ENCODE measurements at regions not wholly inside any gene's neighbourhood (a gene's known extent, or its start where the extent isn't known, plus 50 kb on each side); places are given as distances from the start of the nearest gene placed in this dataset.

- H3K4me1 ChIP-seq (ENCODE audit: control insufficient read depth in 1 of 2, insufficient read depth in 2 of 2, low read depth in 1 of 2, low read length in 1 of 2), result peaks cover 0 to 7% of the 10 kb centered on the region in 2 experiments; a peak in 1 of 4 replicates
- no peaks in the 10 kb centered on the region for H3K79me2 ChIP-seq (ENCODE audit: insufficient read depth)
- no peaks in the 10 kb centered on the region for H4K20me1 ChIP-seq (ENCODE audit: insufficient read depth)
- no peak overlapping the region for H3K4me2 ChIP-seq
- 77% methylated on average over 5 of the region's 5 CpGs for WGBS (ENCODE audit: low lambda C conversion rate)
- no peak overlapping the region for H3K27ac ChIP-seq (ENCODE audit: low read depth in 2 of 2, low read length in 1 of 2)
- no peaks in the 10 kb centered on the region for H3F3A ChIP-seq (replicated peaks; ENCODE audit: insufficient read depth)
- ChIA-PET CTCF (interaction anchor here (0.7 kb wide), 1 partner anchor 10 kb away, joined by 3 read pairs; no protein-coding TSS in a partner anchor), POLR2A (no interaction called here)
- no peaks in the 10 kb centered on the region for H3K9me2 ChIP-seq
- TF ChIP-seq ELF1 (IDR thresholded peaks at IDR 0.05), result no peak
- TF ChIP-seq SIN3A (IDR thresholded peaks at IDR 0.05; ENCODE audit: borderline replicate concordance, low read depth, low read length), result no peak
- no peak for TF ChIP-seq NRF1 (IDR thresholded peaks at IDR 0.05; ENCODE audit: low read depth, low read length)
- no peak for TF ChIP-seq MAX (IDR thresholded peaks at IDR 0.05; ENCODE audit: low read depth)
- TF ChIP-seq MXI1 (IDR thresholded peaks at IDR 0.05; ENCODE audit: low read depth, low read length), result no peak
- no peak for TF ChIP-seq FOSL2 (IDR thresholded peaks at IDR 0.05; ENCODE audit: borderline replicate concordance, low read depth)
- no peak for DNase-seq
- no peak overlapping the region for H2AFZ ChIP-seq (ENCODE audit: low read depth)
- H3K4me3 ChIP-seq (ENCODE audit: low read depth in 2 of 2, low read length in 1 of 2), result no peak overlapping the region
- no peak overlapping the region for H3K9ac ChIP-seq
- H3K36me3 ChIP-seq (replicated peaks in 1 of 2; ENCODE audit: control insufficient read depth in 1 of 2, insufficient read depth in 2 of 2, low read length in 1 of 2), result no peaks in the 10 kb centered on the region
- no peaks in the 10 kb centered on the region for H3K27me3 ChIP-seq (ENCODE audit: insufficient read depth)
- H3K9me3 ChIP-seq, result no peaks in the 10 kb centered on the region
Measured at GRCh38 chr10:78390817-78391216, 357.2 kb downstream of the RPS24 start.

- Histone ChIP-seq H3K4me2 (no peak overlapping the region), H3K4me1 (ENCODE audit: control insufficient read depth in 1 of 2, insufficient read depth in 2 of 2, low read depth in 1 of 2, low read length in 1 of 2) (peaks cover 0 to 7% of the 10 kb centered on the region in 2 experiments; a peak in 1 of 4 replicates), H3K79me2 (ENCODE audit: insufficient read depth) (no peaks in the 10 kb centered on the region), H3K27ac (ENCODE audit: low read depth in 2 of 2, low read length in 1 of 2) (no peak overlapping the region), H3K9me3 (no peaks in the 10 kb centered on the region), H3F3A (replicated peaks; ENCODE audit: insufficient read depth) (no peaks in the 10 kb centered on the region), H3K4me3 (ENCODE audit: low read depth in 2 of 2, low read length in 1 of 2) (no peak overlapping the region), H4K20me1 (ENCODE audit: insufficient read depth) (no peaks in the 10 kb centered on the region), H2AFZ (ENCODE audit: low read depth) (no peak overlapping the region), H3K9me2 (no peaks in the 10 kb centered on the region), H3K9ac (no peak overlapping the region), H3K27me3 (ENCODE audit: insufficient read depth) (no peaks in the 10 kb centered on the region), H3K36me3 (replicated peaks in 1 of 2; ENCODE audit: control insufficient read depth in 1 of 2, insufficient read depth in 2 of 2, low read length in 1 of 2) (no peaks in the 10 kb centered on the region)
- POLR2A ChIA-PET, result no interaction called here
- CTCF ChIA-PET, result no interaction called here
- no peak for DNase-seq
- 72% methylated on average over 4 of the region's 7 CpGs for WGBS (ENCODE audit: low lambda C conversion rate)
- TF ChIP-seq TCF12 (IDR thresholded peaks at IDR 0.05) (no peak), FOXM1 (IDR thresholded peaks at IDR 0.05; ENCODE audit: low read depth) (no peak), SIN3A (IDR thresholded peaks at IDR 0.05; ENCODE audit: borderline replicate concordance, low read depth, low read length) (no peak), MAX (IDR thresholded peaks at IDR 0.05; ENCODE audit: low read depth) (no peak)
Measured at GRCh38 chr10:78391585-78391984, 357.9 kb downstream of the RPS24 start.

GRCh38 chr10:78392197-78392596 lies 358.5 kb downstream of the RPS24 start:
- Histone ChIP-seq H3K4me3 (ENCODE audit: low read depth in 2 of 2, low read length in 1 of 2) (no peak overlapping the region), H3K9ac (no peak overlapping the region), H3K79me2 (ENCODE audit: insufficient read depth) (no peaks in the 10 kb centered on the region), H3K4me1 (ENCODE audit: control insufficient read depth in 1 of 2, insufficient read depth in 2 of 2, low read depth in 1 of 2, low read length in 1 of 2) (peaks cover 0 to 7% of the 10 kb centered on the region in 2 experiments; a peak in 1 of 4 replicates), H3K27me3 (ENCODE audit: insufficient read depth) (no peaks in the 10 kb centered on the region), H3K27ac (ENCODE audit: low read depth in 2 of 2, low read length in 1 of 2) (no peak overlapping the region), H3K4me2 (no peak overlapping the region), H3K36me3 (replicated peaks in 1 of 2; ENCODE audit: control insufficient read depth in 1 of 2, insufficient read depth in 2 of 2, low read length in 1 of 2) (no peaks in the 10 kb centered on the region), H4K20me1 (ENCODE audit: insufficient read depth) (no peaks in the 10 kb centered on the region), H2AFZ (ENCODE audit: low read depth) (no peak overlapping the region), H3K9me3 (no peaks in the 10 kb centered on the region), H3F3A (replicated peaks; ENCODE audit: insufficient read depth) (no peaks in the 10 kb centered on the region), H3K9me2 (no peaks in the 10 kb centered on the region)
- no peak for DNase-seq
- POLR2A ChIA-PET, result no interaction called here
- 94% methylated on average over 2 of the region's 2 CpGs for WGBS (ENCODE audit: low lambda C conversion rate)
- CTCF ChIA-PET, result no interaction called here
- TF ChIP-seq SIN3A (IDR thresholded peaks at IDR 0.05; ENCODE audit: borderline replicate concordance, low read depth, low read length), result no peak
- TF ChIP-seq EZH2phosphoT487 (IDR thresholded peaks at IDR 0.05; ENCODE audit: borderline replicate concordance, low read depth), result no peak
- TF ChIP-seq MEF2A (IDR thresholded peaks at IDR 0.05; ENCODE audit: borderline replicate concordance, low read depth), result no peak
- TF ChIP-seq REST (IDR thresholded peaks at IDR 0.05; ENCODE audit: low read depth, low read length), result no peak
- TF ChIP-seq RXRA (IDR thresholded peaks at IDR 0.05; ENCODE audit: borderline replicate concordance, low read depth), result no peak
- no peak for TF ChIP-seq FOXM1 (IDR thresholded peaks at IDR 0.05; ENCODE audit: low read depth)
- TF ChIP-seq USF1 (IDR thresholded peaks at IDR 0.05; ENCODE audit: borderline replicate concordance, low read depth), result no peak
- TF ChIP-seq TCF12 (IDR thresholded peaks at IDR 0.05), result no peak
- TF ChIP-seq EP300 (IDR thresholded peaks at IDR 0.05; ENCODE audit: borderline replicate concordance in 1 of 2, low read depth in 1 of 2, low read length in 1 of 2), result no peak
- no peak for TF ChIP-seq USF2 (IDR thresholded peaks at IDR 0.05; ENCODE audit: borderline replicate concordance, low read depth, low read length)
- no peak for TF ChIP-seq ELF1 (IDR thresholded peaks at IDR 0.05)
- no peak for TF ChIP-seq FOXJ3 (CRISPR knock-in tag; IDR thresholded peaks at IDR 0.05)
